Testis (tissue), 2 donors: ENCODE measurements at regions not wholly inside any gene's neighbourhood (a gene's known extent, or its start where the extent isn't known, plus 50 kb on each side); places are given as distances from the start of the nearest gene placed in this dataset.

Source experiments
- DNase-seq: peaks from one replicate; pipeline ENCODE4 v3.0.0-alpha.2; 2019
- H3K27ac ChIP-seq, 2 donors: fragments of 200-600 bp; sonication (generic); one replicate each; pipeline ENCODE4 v1.5.1; 2019
- H3K27me3 ChIP-seq: fragments of 200-600 bp; sonication (generic); one replicate; pipeline ENCODE4 v1.5.1; 2019
- H3K36me3 ChIP-seq: fragments of 200-600 bp; sonication (generic); one replicate; pipeline ENCODE4 v1.5.1; 2017; ENCODE audit warnings: low read depth; ENCODE audit errors: missing control alignments
- H3K4me1 ChIP-seq: fragments of 200-600 bp; sonication (generic); one replicate; pipeline ENCODE4 v1.5.1; 2019
- H3K4me3 ChIP-seq, 2 donors: fragments of 200-600 bp; sonication (generic); one replicate each; pipeline ENCODE4 v1.5.1; 2017 to 2019
- H3K9me3 ChIP-seq: fragments of 200-600 bp; sonication (generic); one replicate; pipeline ENCODE4 v1.5.1; 2017
- POLR2A ChIP-seq: fragments of 450-650 bp; IDR thresholded peaks from one replicate; pipeline ENCODE4 v1.6.1; 2017; ENCODE audit warnings: antibody characterized with exemption, mild to moderate bottlenecking, moderate library complexity
- WGBS, 2 donors: methylation state at CpG; one replicate each; pipeline ENCODE4 v1.1.5; 2018; 5-methylcytosine and 5-hydroxymethylcytosine counted together
- intact Hi-C: fragments of 100-400 bp; cut with DNase I; formaldehyde crosslinking; loops from one replicate; pipeline ENCODE4 v1.15.1; 2023; ENCODE audit warnings: low total_unique reads
- TF ChIP-seq, protein P1 (sequence below), 3 experiments: fragments of 450-650 bp in 2 of 3; fragments of 200-600 bp in 1 of 3; sonication (generic) in 1 of 3; IDR thresholded peaks; one replicate each; pipeline ENCODE4 v1.5.1; 2016 to 2019; ENCODE audit warnings: antibody characterized with exemption in 3 of 3, mild to moderate bottlenecking in 2 of 3, moderate library complexity in 1 of 3

GRCh38 chr20:40600441-40601219 lies 88.4 kb downstream of the MAFB start:
- H3K36me3 ChIP-seq: no peaks in the 10 kb centered on the region
- TF ChIP-seq, protein P1, sequence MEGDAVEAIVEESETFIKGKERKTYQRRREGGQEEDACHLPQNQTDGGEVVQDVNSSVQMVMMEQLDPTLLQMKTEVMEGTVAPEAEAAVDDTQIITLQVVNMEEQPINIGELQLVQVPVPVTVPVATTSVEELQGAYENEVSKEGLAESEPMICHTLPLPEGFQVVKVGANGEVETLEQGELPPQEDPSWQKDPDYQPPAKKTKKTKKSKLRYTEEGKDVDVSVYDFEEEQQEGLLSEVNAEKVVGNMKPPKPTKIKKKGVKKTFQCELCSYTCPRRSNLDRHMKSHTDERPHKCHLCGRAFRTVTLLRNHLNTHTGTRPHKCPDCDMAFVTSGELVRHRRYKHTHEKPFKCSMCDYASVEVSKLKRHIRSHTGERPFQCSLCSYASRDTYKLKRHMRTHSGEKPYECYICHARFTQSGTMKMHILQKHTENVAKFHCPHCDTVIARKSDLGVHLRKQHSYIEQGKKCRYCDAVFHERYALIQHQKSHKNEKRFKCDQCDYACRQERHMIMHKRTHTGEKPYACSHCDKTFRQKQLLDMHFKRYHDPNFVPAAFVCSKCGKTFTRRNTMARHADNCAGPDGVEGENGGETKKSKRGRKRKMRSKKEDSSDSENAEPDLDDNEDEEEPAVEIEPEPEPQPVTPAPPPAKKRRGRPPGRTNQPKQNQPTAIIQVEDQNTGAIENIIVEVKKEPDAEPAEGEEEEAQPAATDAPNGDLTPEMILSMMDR (IDR thresholded peaks at IDR 0.05): no peak
- no peak for TF ChIP-seq POLR2A
- no peak for DNase-seq
- H3K27me3 ChIP-seq: no peaks in the 10 kb centered on the region
- H3K4me3 ChIP-seq: no peak overlapping the region
- WGBS, 2 donors: 95 to 96% methylated on average over 2 of the region's 2 CpGs
- intact Hi-C loops: no loop called here
- H3K4me1 ChIP-seq: no peaks in the 10 kb centered on the region
- no peak overlapping the region for H3K27ac ChIP-seq
- H3K9me3 ChIP-seq: no peaks in the 10 kb centered on the region

DNA sequence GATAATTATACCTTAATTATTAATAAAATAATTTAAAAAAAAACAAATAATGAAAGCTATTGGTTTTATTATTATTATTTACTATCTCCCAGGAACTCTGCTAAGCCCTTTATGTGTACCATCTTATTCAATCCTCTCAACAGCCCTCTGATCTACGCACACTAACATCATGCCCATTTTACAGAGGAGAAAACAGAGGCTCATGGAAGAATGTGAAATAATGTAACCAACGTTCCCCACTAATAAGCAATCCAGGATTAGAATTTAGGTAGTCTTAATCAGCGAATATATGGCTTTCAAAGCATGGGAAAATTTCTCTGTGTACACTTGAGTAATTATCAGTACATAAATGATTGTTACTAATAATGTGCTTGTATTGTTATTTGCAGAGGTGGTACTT lies 89.0 kb downstream of the MAFB start:
- 90 to 94% methylated on average over 3 of the region's 3 CpGs for WGBS, 2 donors
- Histone ChIP-seq H3K27me3 (no peaks in the 10 kb centered on the region), H3K4me3 (no peak overlapping the region), H3K36me3 (no peaks in the 10 kb centered on the region), H3K4me1 (no peaks in the 10 kb centered on the region), H3K27ac (no peak overlapping the region), H3K9me3 (no peaks in the 10 kb centered on the region)
- intact Hi-C loops: no loop called here
- DNase-seq: no peak
- TF ChIP-seq POLR2A: no peak
- TF ChIP-seq, protein P1 (IDR thresholded peaks at IDR 0.05): no peak

DNA sequence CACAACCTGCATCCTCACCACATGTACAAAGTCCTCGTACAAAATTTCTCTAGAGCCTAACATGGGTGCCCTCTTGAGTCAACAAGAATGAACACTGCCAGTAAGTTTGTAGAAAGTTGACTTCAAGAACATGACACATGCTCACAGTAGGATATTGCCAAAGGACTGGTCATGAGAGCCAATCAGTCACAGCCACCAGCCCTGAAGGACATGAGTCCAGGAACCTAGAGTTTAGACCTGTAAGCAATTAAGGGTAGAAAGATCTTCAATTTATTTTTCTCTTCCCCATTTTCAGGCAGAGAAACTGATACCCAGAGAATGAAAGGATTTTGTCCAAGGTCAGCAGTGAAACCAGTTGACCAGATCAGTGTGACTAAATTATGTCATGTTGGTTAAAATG lies 96.1 kb downstream of the MAFB start:
- intact Hi-C loops: no loop called here
- no peak overlapping the region for H3K27ac ChIP-seq
- no peaks in the 10 kb centered on the region for H3K9me3 ChIP-seq
- 93 to 97% methylated on average over 1 of the region's 1 CpG for WGBS, 2 donors
- H3K27me3 ChIP-seq: no peaks in the 10 kb centered on the region
- H3K4me3 ChIP-seq: no peak overlapping the region
- DNase-seq: no peak
- H3K36me3 ChIP-seq: no peaks in the 10 kb centered on the region
- no peak for TF ChIP-seq POLR2A
- TF ChIP-seq, protein P1 (IDR thresholded peaks at IDR 0.05): no peak
- H3K4me1 ChIP-seq: no peaks in the 10 kb centered on the region

DNA sequence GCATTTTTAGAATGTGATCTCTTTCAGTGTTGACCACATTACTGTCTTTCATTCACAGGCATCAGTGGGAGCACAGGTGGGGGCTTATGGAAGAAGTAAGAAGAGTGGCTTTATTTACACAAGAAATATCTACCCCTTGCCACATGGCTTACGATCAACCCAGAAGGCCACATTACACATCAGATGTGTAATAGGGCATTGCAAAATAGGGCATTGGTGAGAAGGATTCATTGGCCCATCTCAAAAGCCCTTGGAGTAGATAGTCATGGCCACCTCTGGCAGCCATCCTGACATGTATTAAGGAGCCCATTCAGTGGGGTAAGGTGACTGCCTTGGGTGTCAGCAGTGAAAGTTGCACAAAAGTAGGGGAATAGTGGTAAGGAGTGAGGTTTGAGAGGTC lies 97.5 kb downstream of the MAFB start:
- no peaks in the 10 kb centered on the region for H3K4me1 ChIP-seq
- 100% methylated on average over 1 of the region's 1 CpG for WGBS, 2 donors
- no peaks in the 10 kb centered on the region for H3K9me3 ChIP-seq
- no peaks in the 10 kb centered on the region for H3K36me3 ChIP-seq
- DNase-seq: no peak
- no peak for TF ChIP-seq POLR2A
- TF ChIP-seq, protein P1 (IDR thresholded peaks at IDR 0.05): no peak
- H3K27ac ChIP-seq: no peak overlapping the region
- intact Hi-C loops: no loop called here
- H3K27me3 ChIP-seq: no peaks in the 10 kb centered on the region
- no peak overlapping the region for H3K4me3 ChIP-seq

DNA sequence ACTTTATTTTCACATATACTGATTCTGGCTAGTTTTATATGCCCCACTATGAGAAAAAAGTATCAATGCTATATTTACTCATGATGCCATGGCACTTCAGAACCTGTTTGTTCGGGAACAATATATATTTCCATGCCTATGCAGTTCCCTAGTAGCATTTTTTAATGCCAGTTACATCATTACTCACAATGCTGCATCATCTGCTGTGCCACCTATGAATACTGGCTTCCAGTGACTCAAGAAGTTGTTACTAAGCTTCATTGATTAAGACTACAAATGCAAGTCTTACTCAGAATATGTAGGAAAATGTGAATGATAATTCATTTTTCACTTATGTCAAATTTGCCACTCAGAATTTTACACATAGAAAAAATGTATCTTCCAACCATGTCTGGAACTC lies 97.9 kb downstream of the MAFB start:
- no peak for TF ChIP-seq POLR2A
- TF ChIP-seq, protein P1 (IDR thresholded peaks at IDR 0.05): no peak
- intact Hi-C loops: no loop called here
- Histone ChIP-seq H3K36me3 (no peaks in the 10 kb centered on the region), H3K27me3 (no peaks in the 10 kb centered on the region), H3K27ac (no peak overlapping the region), H3K4me3 (no peak overlapping the region), H3K4me1 (no peaks in the 10 kb centered on the region), H3K9me3 (no peaks in the 10 kb centered on the region)
- no peak for DNase-seq
- 89 to 94% methylated on average over 1 of the region's 1 CpG for WGBS, 2 donors
